Activated CD8-positive, alpha-beta T cell treated with anti-CD3 and anti-CD28 coated beads for 36 hours (primary cell): ENCODE measurements at regions not wholly inside any gene's neighbourhood (a gene's known extent, or its start where the extent isn't known, plus 50 kb on each side); places are given as distances from the start of the nearest gene placed in this dataset.

Experiments
- ATAC-seq: fragments of 200-7000 bp; cut with Tn5 transposase; one replicate; pipeline ENCODE4 v1.10.0; 2021; ENCODE audit warnings: mild to moderate bottlenecking, moderate library complexity
- CTCF ChIA-PET: fragments of 350-600 bp; sonication (Branson Sonifier 250); formaldehyde crosslinking; loops from one replicate; lab custom pipeline; 2021; ENCODE audit warnings: antibody characterized with exemption; lab: Charles Lee
- POLR2A ChIA-PET: fragments of 350-600 bp; sonication (Branson Sonifier 250); formaldehyde crosslinking; loops from one replicate; lab custom pipeline; 2021; ENCODE audit warnings: antibody characterized with exemption; lab: Charles Lee
- DNase-seq: peaks from one replicate; pipeline ENCODE4 v3.0.0-alpha.2; 2020
- H3K27ac Mint-ChIP-seq: one replicate; pipeline ENCODE4 v1.8.0; 2021; ENCODE audit warnings: mild to moderate bottlenecking, mixed read lengths
- H3K27me3 Mint-ChIP-seq: one replicate; pipeline ENCODE4 v1.8.0; 2021; ENCODE audit warnings: mixed read lengths
- H3K36me3 Mint-ChIP-seq: one replicate; pipeline ENCODE4 v1.8.0; 2021; ENCODE audit warnings: low read depth, mixed read lengths
- H3K4me1 Mint-ChIP-seq: one replicate; pipeline ENCODE4 v1.8.0; 2021; ENCODE audit warnings: low read depth, mixed read lengths
- H3K4me3 Mint-ChIP-seq: one replicate; pipeline ENCODE4 v1.8.0; 2021; ENCODE audit warnings: mild to moderate bottlenecking, moderate library complexity, mixed read lengths
- H3K9me3 Mint-ChIP-seq: one replicate; pipeline ENCODE4 v1.8.0; 2021; ENCODE audit warnings: mixed read lengths
- CTCF ChIP-seq: fragments of 200-600 bp; IDR thresholded peaks from one replicate; pipeline ENCODE4 v1.8.0; 2022; ENCODE audit warnings: antibody characterized with exemption, mild to moderate bottlenecking
- intact Hi-C: fragments of 100-400 bp; cut with micrococcal nuclease; formaldehyde crosslinking; loops from one replicate; pipeline ENCODE4 v1.10.0; 2022

- peaks cover 21% of the 10 kb centered on the region for H3K27me3 Mint-ChIP-seq
- H3K36me3 Mint-ChIP-seq, result no peaks in the 10 kb centered on the region
- intact Hi-C loops, result no loop called here
- H3K4me1 Mint-ChIP-seq, result peaks cover 6% of the 10 kb centered on the region
- DNase-seq, result no peak
- ChIA-PET POLR2A (no interaction called here), CTCF (no interaction called here)
- no peak overlapping the region for H3K4me3 Mint-ChIP-seq
- no peak for TF ChIP-seq CTCF
- ATAC-seq, result no peak
- H3K9me3 Mint-ChIP-seq, result peaks cover 8% of the 10 kb centered on the region
- H3K27ac Mint-ChIP-seq, result no peak overlapping the region
Observed at GRCh38 chr22:49703990-49704344, 123.7 kb downstream of the BRD1 start.

- peaks cover 8% of the 10 kb centered on the region for H3K9me3 Mint-ChIP-seq
- CTCF ChIA-PET, result no interaction called here
- no peaks in the 10 kb centered on the region for H3K36me3 Mint-ChIP-seq
- POLR2A ChIA-PET, result no interaction called here
- peaks cover 6% of the 10 kb centered on the region for H3K4me1 Mint-ChIP-seq
- no peak overlapping the region for H3K4me3 Mint-ChIP-seq
- no peak overlapping the region for H3K27ac Mint-ChIP-seq
- ATAC-seq (no peak), DNase-seq (no peak)
- no peak for TF ChIP-seq CTCF
- intact Hi-C loops, result no loop called here
- H3K27me3 Mint-ChIP-seq, result peaks cover 20% of the 10 kb centered on the region
Observed at GRCh38 chr22:49703505-49703904, 124.2 kb downstream of the BRD1 start.

GRCh38 chr22:49702068-49702397, 125.6 kb downstream of the BRD1 start:
- H3K4me1 Mint-ChIP-seq, result peaks cover 6% of the 10 kb centered on the region
- ChIA-PET POLR2A (no interaction called here), CTCF (interaction anchor here (0.6 to 1.5 kb wide), 19 partner anchors 8 to 188 kb away, joined by 3 to 6 read pairs (median 3); no protein-coding TSS in a partner anchor)
- H3K36me3 Mint-ChIP-seq, result no peaks in the 10 kb centered on the region
- ATAC-seq, result no peak
- intact Hi-C loops, result no loop called here
- H3K27me3 Mint-ChIP-seq, result peaks cover 17% of the 10 kb centered on the region
- H3K27ac Mint-ChIP-seq, result no peak overlapping the region
- no peak for DNase-seq
- peak; percentile 45 for TF ChIP-seq CTCF
- H3K4me3 Mint-ChIP-seq, result no peak overlapping the region
- peaks cover 16% of the 10 kb centered on the region for H3K9me3 Mint-ChIP-seq

GRCh38 chr22:49701380-49702067, 126.1 kb downstream of the BRD1 start:
- peak; percentile 92 for TF ChIP-seq CTCF
- no peak overlapping the region for H3K27ac Mint-ChIP-seq
- intact Hi-C loops, result no loop called here
- peaks cover 17% of the 10 kb centered on the region for H3K9me3 Mint-ChIP-seq
- CTCF ChIA-PET, result interaction anchor here (0.6 to 1.5 kb wide), 22 partner anchors 8 to 366 kb away, joined by 3 to 6 read pairs (median 3); no protein-coding TSS in a partner anchor
- peaks cover 17% of the 10 kb centered on the region for H3K27me3 Mint-ChIP-seq
- POLR2A ChIA-PET, result no interaction called here
- peaks cover 6% of the 10 kb centered on the region for H3K4me1 Mint-ChIP-seq
- no peaks in the 10 kb centered on the region for H3K36me3 Mint-ChIP-seq
- DNase-seq (no peak), ATAC-seq (no peak)
- H3K4me3 Mint-ChIP-seq, result no peak overlapping the region

- no peak for ATAC-seq
- intact Hi-C loops, result no loop called here
- POLR2A ChIA-PET, result no interaction called here
- no peaks in the 10 kb centered on the region for H3K4me1 Mint-ChIP-seq
- CTCF ChIA-PET, result no interaction called here
- H3K36me3 Mint-ChIP-seq, result no peaks in the 10 kb centered on the region
- no peak for DNase-seq
- peaks cover 11% of the 10 kb centered on the region for H3K27me3 Mint-ChIP-seq
- no peak overlapping the region for H3K27ac Mint-ChIP-seq
- TF ChIP-seq CTCF, result no peak
- no peak overlapping the region for H3K4me3 Mint-ChIP-seq
- H3K9me3 Mint-ChIP-seq, result peaks cover 20% of the 10 kb centered on the region
Observed at GRCh38 chr22:49699928-49700498, 127.7 kb downstream of the BRD1 start.
